HepG2 (cell line): ENCODE measurements at regions not wholly inside any gene's neighbourhood (a gene's known extent, or its start where the extent isn't known, plus 50 kb on each side); places are given as distances from the start of the nearest gene placed in this dataset.

Source experiments
- ATAC-seq: fragments of 200-7000 bp; cut with Tn5 transposase; 3 replicates; pipeline ENCODE4 v1.9.1; 2020; ENCODE audit warnings: mild to moderate bottlenecking, moderate library complexity
- BruUV-seq: library from RNA; stranded (reverse); fragments of 400-500 nt; replicated peaks from 2 replicates; lab custom pipeline; 2021; lab: Mats Ljungman, UMichigan
- CTCF ChIA-PET: fragments of 300-600 bp; formaldehyde crosslinking; extraction: SDS; loops from one replicate; lab custom pipeline; 2021; ENCODE audit warnings: low total read pairs, inconsistent platforms, low intra/inter-chr PET ratio; lab: Yijun Ruan, JAX
- POLR2A ChIA-PET: fragments of 350-600 bp; sonication (Branson Sonifier 250); formaldehyde crosslinking; loops from one replicate; lab custom pipeline; 2020; ENCODE audit warnings: antibody characterized with exemption, inconsistent platforms; lab: Yijun Ruan, JAX
- DNase-seq: peaks from one replicate; pipeline ENCODE4 v3.0.0-alpha.2; 2015; ENCODE audit warnings: low spot score
- FAIRE-seq: peaks from 3 replicates; lab custom pipeline; 2011; peaks lifted over from hg19 to GRCh38; lab: Jason Lieb, UNC
- H2AFZ ChIP-seq: one replicate; pipeline ENCODE4 v1.6.1; 2011; ENCODE audit warnings: low read length, inconsistent platforms
- H3K27ac ChIP-seq: fragments of 300-600 bp; 3 replicates; pipeline ENCODE4 v1.8.0; 2011; ENCODE audit warnings: mixed run types, mild to moderate bottlenecking, mixed read lengths, low read length, inconsistent platforms; ENCODE audit not compliant: insufficient read depth; ENCODE audit errors: extremely low read length
- H3K27me3 ChIP-seq, 2 experiments: fragments of 200-600 bp in 1 of 2; 2 replicates in 1 of 2; 3 replicates in 1 of 2; pipeline versions ENCODE4 v1.6.0 to v1.8.0; 2011; ENCODE audit warnings: low read length in 2 of 2, mild to moderate bottlenecking in 2 of 2, moderate library complexity in 2 of 2, inconsistent platforms in 1 of 2; ENCODE audit not compliant: insufficient read depth in 2 of 2, control insufficient read depth in 1 of 2
- H3K36me3 ChIP-seq, 2 experiments: fragments of 200-600 bp in 1 of 2; replicated peaks in 1 of 2; 2 replicates in 1 of 2; 3 replicates in 1 of 2; pipeline versions ENCODE4 v1.5.1 to v1.8.0; 2011; ENCODE audit warnings: low read length in 2 of 2, inconsistent platforms in 1 of 2; ENCODE audit not compliant: insufficient read depth in 2 of 2, control insufficient read depth in 1 of 2
- H3K4me1 ChIP-seq: 2 replicates; pipeline ENCODE4 v1.5.1; 2012; ENCODE audit warnings: low read length, inconsistent platforms; ENCODE audit not compliant: insufficient read depth
- H3K4me2 ChIP-seq: 2 replicates; pipeline ENCODE4 v1.6.0; 2011; ENCODE audit warnings: low read depth, low read length, inconsistent platforms
- H3K4me3 ChIP-seq, 3 experiments: fragments of 200-600 bp in 1 of 3; sonication (generic), shearing (Covaris generic) in 1 of 3; replicated peaks in 1 of 3; 2 replicates each; pipeline ENCODE4 v1.5.1; 2011 to 2016; ENCODE audit warnings: low read length in 3 of 3, inconsistent platforms in 2 of 3, low read depth in 2 of 3, mild to moderate bottlenecking in 2 of 3, control low read depth in 1 of 3, mixed read lengths in 1 of 3; ENCODE audit not compliant: insufficient read depth in 1 of 3
- H3K79me2 ChIP-seq: one replicate; pipeline ENCODE4 v1.6.1; 2011; ENCODE audit warnings: low read length, inconsistent platforms; ENCODE audit not compliant: insufficient read depth
- H3K9ac ChIP-seq: 2 replicates; pipeline ENCODE4 v1.6.0; 2011; ENCODE audit warnings: mild to moderate bottlenecking, low read depth, low read length, inconsistent platforms; ENCODE audit not compliant: insufficient read depth
- H3K9me3 ChIP-seq: 2 replicates; pipeline ENCODE4 v1.5.1; 2012; ENCODE audit warnings: mild to moderate bottlenecking, low read length
- H4K20me1 ChIP-seq: 2 replicates; pipeline ENCODE4 v1.6.0; 2011; ENCODE audit warnings: inconsistent platforms, mild to moderate bottlenecking, low read length, moderate library complexity; ENCODE audit not compliant: insufficient read depth
- ATF1 ChIP-seq: IDR thresholded peaks from 2 replicates; pipeline ENCODE4 v1.6.1; 2016; ENCODE audit warnings: mild to moderate bottlenecking, control low read depth
- KLF6 ChIP-seq: IDR thresholded peaks from 2 replicates; pipeline ENCODE4 v1.8.0; 2016; ENCODE audit warnings: missing biosample characterization, missing genetic modification reagents
- MBD4 ChIP-seq: IDR thresholded peaks from 2 replicates; pipeline ENCODE4 v1.6.1; 2012; ENCODE audit warnings: low read length, inconsistent platforms, borderline replicate concordance
- MYNN ChIP-seq: sonication (generic); formaldehyde crosslinking; IDR thresholded peaks from 2 replicates; pipeline ENCODE4 v1.4.0; 2020; ENCODE audit warnings: mild to moderate bottlenecking, low read depth, missing genetic modification reagents
- TGIF2 ChIP-seq: IDR thresholded peaks from 2 replicates; pipeline ENCODE4 v1.6.1; 2016; ENCODE audit warnings: control low read depth, missing compliant biosample characterization
- TSC22D2 ChIP-seq: sonication (generic); formaldehyde crosslinking; IDR thresholded peaks from 2 replicates; pipeline ENCODE4 v1.5.1; 2020; ENCODE audit warnings: missing genetic modification reagents, mild to moderate bottlenecking, borderline replicate concordance
- U2AF2 ChIP-seq: fragments of 200-400 bp; formaldehyde crosslinking; IDR thresholded peaks from 2 replicates; pipeline ENCODE4 v1.6.1; 2017; ENCODE audit warnings: low read depth, mild to moderate bottlenecking, low read length
- ZNF350 ChIP-seq: sonication (generic); formaldehyde crosslinking; IDR thresholded peaks from 2 replicates; pipeline ENCODE4 v1.4.0; 2020; ENCODE audit warnings: mild to moderate bottlenecking, low read depth, missing genetic modification reagents, borderline replicate concordance
- ZNF569 ChIP-seq: sonication (generic); formaldehyde crosslinking; IDR thresholded peaks from 2 replicates; pipeline ENCODE4 v1.5.0; 2020; ENCODE audit warnings: mild to moderate bottlenecking, missing genetic modification reagents, moderate library complexity, borderline replicate concordance
- ZNF749 ChIP-seq: sonication (generic); formaldehyde crosslinking; IDR thresholded peaks from 2 replicates; pipeline ENCODE4 v1.8.0; 2022; ENCODE audit warnings: mild to moderate bottlenecking, missing genetic modification reagents, moderate library complexity, borderline replicate concordance
- WGBS: methylation state at CpG from one replicate; pipeline ENCODE4 v1.1.6; 2017; ENCODE audit warnings: low lambda C conversion rate; 5-methylcytosine and 5-hydroxymethylcytosine counted together
- in situ Hi-C: cut with HindIII; loops from 2 replicates; pipeline ENCODE4 v1.10.0; 2017; ENCODE audit warnings: low pct_unique_long_range_greater_than_20kb; ENCODE audit not compliant: extremely low pct_ligation_motif_present
- intact Hi-C: fragments of 100-400 bp; cut with micrococcal nuclease; formaldehyde crosslinking; loops from one replicate; pipeline ENCODE4 v1.10.0; 2022; ENCODE audit not compliant: unreplicated experiment
- TF ChIP-seq, protein P1 (sequence below): sonication (generic); formaldehyde crosslinking; IDR thresholded peaks from 2 replicates; pipeline ENCODE4 v1.8.1; 2023; ENCODE audit warnings: mild to moderate bottlenecking, missing genetic modification reagents, borderline replicate concordance

DNA sequence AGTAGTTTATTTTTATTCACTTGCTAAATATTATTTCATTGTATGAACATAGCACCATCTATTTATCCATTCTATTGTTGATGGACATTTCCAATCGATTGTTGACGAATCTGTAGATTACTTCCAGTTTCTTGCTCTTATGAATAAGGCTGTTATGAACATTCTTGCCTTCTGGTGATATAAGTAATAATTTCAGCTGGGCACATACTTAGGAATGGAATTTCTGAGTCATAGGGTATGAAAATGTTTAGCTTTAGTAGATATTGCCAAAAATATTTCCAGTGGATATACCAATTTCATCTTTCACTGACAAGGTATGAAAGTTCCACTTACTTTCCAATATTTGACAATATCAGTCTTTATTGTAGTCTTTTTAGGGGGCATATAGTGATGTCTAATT is 468.5 kb downstream of the ETNK1 start:
- H3K4me1 ChIP-seq = no peaks in the 10 kb centered on the region
- H3K9ac ChIP-seq = no peak overlapping the region
- TF ChIP-seq ATF1 (CRISPR knock-in tag) (no peak), MBD4 (no peak), KLF6 (no peak), ZNF749 (CRISPR knock-in tag) (no peak), U2AF2 (no peak), MYNN (CRISPR knock-in tag) (no peak), ZNF350 (no peak)
- no peaks in the 10 kb centered on the region for H3K27me3 ChIP-seq
- H3K79me2 ChIP-seq = no peaks in the 10 kb centered on the region
- WGBS = 0% methylated on average over 2 of the region's 2 CpGs
- ATAC-seq (no peak), DNase-seq (no peak), FAIRE-seq (no peak)
- no TSS peak for BruUV-seq
- H4K20me1 ChIP-seq = no peaks in the 10 kb centered on the region
- no peaks in the 10 kb centered on the region for H3K9me3 ChIP-seq
- in situ Hi-C loops = no loop called here
- intact Hi-C loops = no loop called here
- ChIA-PET POLR2A (no interaction called here), CTCF (no interaction called here)
- H2AFZ ChIP-seq = no peak overlapping the region
- H3K4me3 ChIP-seq = no peak overlapping the region
- H3K27ac ChIP-seq = no peak overlapping the region
- H3K36me3 ChIP-seq = no peaks in the 10 kb centered on the region
- H3K4me2 ChIP-seq = no peak overlapping the region

DNA sequence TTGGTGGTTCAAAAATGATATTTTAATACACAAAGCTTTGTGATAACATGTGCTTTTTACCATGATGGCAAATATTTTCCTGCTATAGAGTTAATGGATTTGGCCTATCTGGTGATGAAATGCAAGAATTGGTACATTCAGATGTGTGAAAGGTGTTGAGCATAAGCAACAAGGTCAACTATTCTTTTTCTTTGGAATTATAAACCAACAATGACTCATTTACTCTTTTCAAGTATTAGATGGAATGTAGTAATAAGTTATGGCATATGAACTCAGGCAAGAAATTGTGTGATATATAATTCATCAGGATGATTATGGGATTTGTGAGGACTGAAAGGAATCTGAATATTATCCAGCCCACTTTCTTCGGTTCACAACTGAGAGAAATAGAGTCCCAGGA is 471.4 kb downstream of the ETNK1 start:
- no peaks in the 10 kb centered on the region for H3K79me2 ChIP-seq
- H3K9ac ChIP-seq = no peak overlapping the region
- ChIA-PET POLR2A (no interaction called here), CTCF (no interaction called here)
- ATAC-seq (no peak), DNase-seq (no peak), FAIRE-seq (no peak)
- H4K20me1 ChIP-seq = no peaks in the 10 kb centered on the region
- intact Hi-C loops (no loop called here), in situ Hi-C loops (no loop called here)
- H3K4me3 ChIP-seq = no peak overlapping the region
- no peaks in the 10 kb centered on the region for H3K36me3 ChIP-seq
- H3K9me3 ChIP-seq = no peaks in the 10 kb centered on the region
- no TSS peak for BruUV-seq
- TF ChIP-seq ZNF569 (no peak), TGIF2 (CRISPR knock-in tag) (no peak), TSC22D2 (CRISPR knock-in tag) (no peak)
- TF ChIP-seq, protein P1, sequence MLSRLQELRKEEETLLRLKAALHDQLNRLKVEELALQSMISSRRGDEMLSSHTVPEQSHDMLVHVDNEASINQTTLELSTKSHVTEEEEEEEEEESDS = no peak
- WGBS = 48% methylated on average over 1 of the region's 1 CpG
- no peaks in the 10 kb centered on the region for H3K4me1 ChIP-seq
- no peaks in the 10 kb centered on the region for H3K27me3 ChIP-seq
- no peak overlapping the region for H3K4me2 ChIP-seq
- H2AFZ ChIP-seq = no peak overlapping the region
- H3K27ac ChIP-seq = no peak overlapping the region
